Inferior parietal cortex (tissue), 1 donor: ENCODE measurements at regions not wholly inside any gene's neighbourhood (a gene's known extent, or its start where the extent isn't known, plus 50 kb on each side); places are given as distances from the start of the nearest gene placed in this dataset.
"Not testable (repeated sequence)": the region's sequence is repeated elsewhere in the genome, so short reads cannot be mapped to it uniquely, and the experiment has no call there.

Source experiments
- DNase-seq: peaks from one replicate; pipeline ENCODE4 v3.0.0-alpha.2; 2016; ENCODE audit errors: extremely low spot score

DNA sequence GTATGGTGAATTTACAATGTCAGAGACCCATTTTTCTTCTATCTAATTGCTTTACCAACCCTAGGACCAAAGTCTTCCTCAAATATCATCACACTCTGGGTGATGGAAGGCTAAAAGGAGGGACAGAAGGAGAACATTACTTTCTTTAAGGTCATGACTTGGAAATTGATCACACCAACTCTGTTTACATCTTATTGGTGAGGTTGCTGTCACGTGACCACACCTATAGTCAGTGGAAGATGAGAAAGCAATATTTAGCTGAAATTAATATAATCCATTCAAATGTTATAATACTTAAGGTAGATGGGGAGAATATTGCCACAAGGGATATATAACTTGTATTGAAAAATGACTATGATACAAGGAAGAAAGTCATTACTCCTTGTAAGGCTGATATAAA is 183.6 kb upstream of the SMIM30 start:
- no peak for DNase-seq

DNA sequence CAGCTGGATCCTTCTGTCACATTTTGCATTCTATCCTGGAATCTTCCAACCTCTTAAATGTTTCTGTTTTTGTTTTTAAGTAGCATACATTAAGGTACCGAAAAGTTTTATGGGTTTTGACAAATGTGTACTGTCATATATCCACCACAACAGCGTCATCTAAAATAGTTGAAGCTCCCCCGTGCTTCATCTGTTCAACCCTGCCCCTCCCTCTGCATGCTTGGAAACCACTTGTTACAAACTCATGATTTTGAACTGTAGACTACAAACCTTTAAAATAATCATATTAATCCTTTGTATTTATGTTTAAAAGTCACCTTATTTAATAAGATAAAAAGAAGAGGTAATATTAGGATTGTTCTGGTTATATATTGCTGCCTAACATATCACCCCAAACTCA is 182.8 kb upstream of the SMIM30 start:
- no peak for DNase-seq

DNA sequence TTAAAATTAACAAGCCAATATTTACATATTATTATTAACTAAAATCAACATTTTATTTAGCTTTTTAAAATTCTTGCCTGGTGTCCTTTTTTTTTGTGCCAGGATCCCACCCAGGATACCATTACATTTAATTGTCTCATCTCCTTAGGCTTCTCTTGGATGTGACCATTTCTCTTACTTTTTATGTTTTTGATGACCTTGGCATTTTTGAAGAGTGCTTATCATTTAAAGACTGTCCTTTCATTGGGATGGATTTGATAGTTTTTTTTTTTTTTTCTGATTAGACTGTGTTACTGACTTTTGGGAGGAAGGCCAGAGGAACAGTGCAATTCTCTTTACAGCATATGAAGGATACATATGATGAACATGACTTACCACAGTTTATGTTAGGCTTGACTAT is 181.4 kb upstream of the SMIM30 start:
- no peak for DNase-seq

DNA sequence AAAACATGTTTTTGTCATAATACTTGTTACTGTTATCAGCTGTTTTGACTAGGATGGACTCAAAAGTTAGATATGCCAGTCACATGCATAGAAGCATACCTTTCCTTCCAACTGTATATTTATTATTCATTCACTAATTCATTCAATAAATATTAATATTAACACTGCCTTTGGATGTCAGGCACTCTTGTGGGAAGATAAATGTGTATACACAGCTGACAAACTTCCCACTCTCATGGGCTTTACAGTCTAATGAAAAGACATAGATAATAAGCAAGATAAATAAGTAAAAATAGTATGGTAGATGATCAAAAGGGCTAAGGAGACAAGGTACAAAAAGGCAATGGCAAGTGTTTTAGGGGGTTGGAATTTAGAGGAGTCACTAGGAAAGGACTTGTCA is 180.1 kb upstream of the SMIM30 start:
- no peak for DNase-seq

DNA sequence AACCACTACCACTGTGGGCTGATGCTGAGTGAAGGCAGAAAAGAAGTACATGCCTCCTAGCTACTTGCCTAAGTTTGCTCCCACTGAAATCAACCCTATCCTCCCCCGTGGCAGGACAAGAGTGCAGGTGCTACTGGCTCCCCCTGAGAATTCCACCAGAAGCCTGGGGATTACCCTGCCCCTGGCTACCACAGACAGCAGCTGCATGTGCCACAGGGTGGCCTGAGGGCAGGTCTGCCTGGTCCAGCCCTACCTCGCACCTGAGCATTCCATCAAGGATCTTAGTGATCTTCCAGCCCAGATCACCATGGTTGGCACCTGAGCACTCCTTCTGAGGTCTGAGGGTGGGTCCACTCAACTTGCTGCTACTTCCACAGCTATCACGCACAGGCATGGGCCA is 176.4 kb upstream of the SMIM30 start:
- no peak for DNase-seq

DNA sequence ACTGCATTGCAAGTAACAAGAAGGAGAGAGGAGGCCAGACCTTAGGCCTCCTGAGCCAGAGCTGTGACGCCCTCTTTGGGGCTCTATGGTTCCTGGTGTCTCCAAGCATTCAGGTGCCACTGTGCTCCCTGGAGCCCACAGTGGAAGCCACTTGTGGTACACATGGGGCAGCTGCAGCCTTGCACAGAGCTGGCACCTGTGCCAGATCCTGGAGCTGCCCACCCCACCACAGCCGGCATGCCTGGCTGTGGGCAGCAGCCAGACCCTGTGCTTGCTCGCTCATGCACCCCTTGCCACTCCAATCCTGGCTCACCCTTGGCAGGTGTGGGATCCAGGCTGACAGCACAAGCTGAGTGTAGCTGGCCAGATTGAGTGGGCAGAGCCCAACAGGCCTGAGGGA is 173.8 kb upstream of the SMIM30 start:
- DNase-seq, result no peak

DNA sequence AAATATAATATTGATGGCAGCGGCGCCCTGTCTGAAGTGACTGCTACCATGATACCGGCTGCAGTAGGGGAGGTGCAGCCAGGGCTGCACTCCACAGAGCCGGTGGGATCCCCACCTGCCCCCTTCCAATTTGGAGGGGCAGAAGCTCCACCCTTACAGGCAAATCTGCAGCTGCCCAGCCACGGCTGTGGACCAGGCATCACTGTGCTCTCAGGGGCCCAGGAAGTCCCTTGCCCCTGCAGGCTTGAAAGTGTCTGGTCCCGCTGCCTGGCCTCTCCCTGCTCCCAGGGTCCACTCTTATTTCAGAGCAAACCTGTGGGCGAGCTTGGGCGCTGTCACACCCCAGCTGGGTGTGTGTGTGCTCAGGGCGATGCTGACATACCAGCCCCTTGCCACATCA is 172.7 kb upstream of the SMIM30 start:
- DNase-seq, result no peak

DNA sequence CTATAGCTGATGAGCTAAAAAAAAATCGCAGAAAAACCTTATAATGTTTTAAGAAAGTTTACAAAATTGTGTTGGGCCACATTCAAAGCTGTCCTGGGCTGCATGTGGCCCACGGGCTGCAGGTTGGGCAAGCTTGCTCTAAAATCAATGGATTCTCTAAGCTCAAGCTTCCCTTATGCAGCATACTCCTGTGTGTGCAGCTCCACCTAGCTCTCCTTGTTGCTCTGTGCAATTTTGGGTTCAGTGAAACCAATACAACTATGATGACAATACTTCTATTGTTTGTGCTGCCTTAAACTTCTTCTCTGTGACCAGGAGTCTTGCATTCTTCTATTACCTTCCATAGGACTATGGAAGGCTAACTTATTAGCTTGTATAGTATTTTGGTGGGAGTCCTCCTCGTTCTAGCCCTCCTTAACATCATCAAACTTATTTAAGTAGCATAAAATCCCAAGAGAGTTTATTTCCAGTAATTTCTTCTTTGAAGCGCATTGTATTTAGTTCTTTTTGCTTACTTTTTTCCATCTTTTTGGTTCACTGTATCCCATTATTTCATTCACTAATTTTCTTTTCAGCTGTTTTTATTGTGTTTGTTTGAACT is 170.9 kb upstream of the SMIM30 start:
- peak; percentile 38 for DNase-seq

DNA sequence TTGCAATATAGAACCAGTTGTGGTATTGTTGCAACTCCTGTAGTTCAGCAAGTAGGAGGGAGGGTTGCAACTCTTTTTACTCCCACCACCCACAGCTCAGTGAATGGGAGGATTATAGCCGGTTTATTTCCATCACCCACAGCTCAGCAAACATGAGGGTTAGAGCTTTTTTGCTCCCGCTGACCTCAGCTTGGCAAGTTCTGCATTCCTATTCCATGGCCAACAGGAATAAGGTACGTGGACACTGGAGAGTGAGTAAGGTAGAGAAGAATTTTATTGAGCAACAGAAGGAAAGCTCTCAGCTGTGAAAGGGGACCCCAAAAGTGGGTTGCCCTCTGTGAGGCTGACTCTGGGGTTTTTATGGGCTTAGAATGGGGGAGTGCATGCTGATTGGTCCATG is 167.1 kb upstream of the SMIM30 start:
- no peak for DNase-seq

DNA sequence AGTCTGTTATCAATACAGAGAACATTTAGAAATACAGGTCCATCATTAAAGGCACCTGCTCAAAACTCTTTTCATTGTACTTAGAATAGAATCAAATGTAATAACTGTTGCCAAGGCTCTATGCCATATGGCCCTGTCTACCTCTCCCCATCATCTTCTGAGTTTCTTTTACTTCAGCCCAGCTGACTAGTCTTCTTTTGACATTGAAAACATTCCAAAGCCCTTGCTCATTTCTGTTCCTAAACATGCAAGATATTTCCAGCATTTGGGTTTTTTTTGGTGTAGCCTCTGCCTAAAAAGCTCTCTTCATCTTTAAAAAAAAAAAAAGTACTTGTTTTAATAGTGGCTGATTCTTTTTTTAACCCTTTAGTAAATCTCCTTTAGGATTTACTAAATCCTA is 165.5 kb upstream of the SMIM30 start:
- DNase-seq, result no peak

DNA sequence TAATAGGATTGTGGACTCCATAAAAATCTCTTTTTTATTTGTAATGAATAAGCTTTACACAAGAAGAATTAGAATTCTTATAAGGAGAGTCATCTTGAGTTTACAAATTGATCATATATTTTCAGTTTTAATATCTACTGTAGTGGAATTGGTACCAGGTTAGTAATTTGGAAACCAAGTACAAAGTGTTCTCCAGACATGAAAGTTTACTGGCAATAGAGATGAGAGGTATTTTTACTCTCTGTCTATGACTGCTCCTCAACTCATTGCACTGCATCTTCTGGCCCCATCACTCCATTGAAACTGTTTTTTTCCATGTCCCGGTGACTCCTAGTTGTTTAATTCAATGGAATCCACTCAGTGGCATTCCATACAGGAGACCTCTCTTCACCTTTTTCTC is 164.5 kb upstream of the SMIM30 start:
- DNase-seq, result no peak

DNA sequence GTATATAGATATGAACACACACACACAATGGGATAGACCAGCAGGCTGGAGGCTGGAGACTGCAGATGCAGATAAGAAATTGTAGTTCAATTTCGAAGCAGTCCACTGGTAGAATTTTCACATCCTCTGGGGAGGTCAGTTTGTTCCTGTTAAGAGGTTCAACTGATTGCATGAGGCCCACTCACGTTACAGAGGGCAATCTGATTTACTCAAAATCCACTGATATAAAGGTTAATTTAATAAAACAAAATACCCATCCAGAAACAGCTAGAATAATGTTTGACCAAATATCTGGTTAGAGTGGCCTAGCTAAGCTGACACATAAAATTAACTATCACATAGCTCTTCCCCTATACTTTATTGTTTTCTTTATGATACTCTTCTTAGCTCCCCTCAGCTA is 162.9 kb upstream of the SMIM30 start:
- DNase-seq, result no peak

DNA sequence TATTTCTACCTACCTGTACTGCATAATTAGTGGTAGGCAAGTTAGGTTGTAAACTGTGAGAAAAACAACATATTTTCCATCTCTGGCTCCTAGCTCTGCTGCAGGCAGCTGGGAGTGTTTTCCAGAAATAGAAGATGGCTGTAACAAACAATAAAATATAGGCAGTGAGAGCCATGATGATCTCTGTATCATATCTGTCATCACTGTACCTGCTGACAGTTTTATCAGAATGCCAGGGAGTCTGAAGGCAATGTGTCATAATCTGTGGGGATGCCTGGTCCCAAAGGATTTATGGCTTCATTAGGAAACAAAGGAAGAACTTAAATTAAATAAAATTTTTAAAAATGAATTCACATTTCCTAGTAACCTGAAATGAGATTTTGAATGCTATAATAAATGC is 160.9 kb upstream of the SMIM30 start:
- DNase-seq, result no peak

DNA sequence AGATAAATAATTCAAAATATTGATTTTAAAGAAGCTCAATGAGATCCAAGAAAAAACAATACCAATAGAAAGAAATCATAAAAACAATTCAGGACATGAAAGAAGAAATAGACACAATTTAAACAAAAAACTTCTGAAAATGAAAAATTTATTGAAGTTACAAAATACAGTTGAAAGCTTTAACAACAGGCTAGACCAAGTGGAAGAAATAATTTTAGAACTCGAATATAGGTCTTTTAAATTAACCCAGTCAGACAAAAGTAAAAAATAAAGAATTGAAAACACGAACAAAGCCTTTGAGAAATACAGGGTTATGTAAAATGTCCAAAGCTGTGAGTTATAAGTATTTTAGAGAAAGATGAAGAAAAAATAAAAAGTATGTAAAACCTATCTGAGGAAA is 152.4 kb upstream of the SMIM30 start:
- no peak for DNase-seq

DNA sequence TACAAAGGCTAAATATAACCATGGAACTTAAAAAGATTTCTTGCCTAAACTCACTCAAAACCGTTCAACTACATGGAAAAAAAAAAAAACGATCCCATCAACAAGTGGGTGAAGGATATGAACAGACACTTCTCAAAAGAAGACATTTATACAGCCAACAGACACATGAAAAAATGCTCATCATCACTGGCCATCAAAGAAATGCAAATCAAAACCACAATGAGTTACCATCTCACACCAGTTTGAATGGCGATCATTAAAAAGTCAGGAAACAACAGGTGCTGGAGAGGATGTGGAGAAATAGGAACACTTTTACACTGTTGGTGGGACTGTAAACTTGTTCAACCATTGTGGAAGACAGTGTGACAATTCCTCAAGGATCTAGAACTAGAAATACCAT is 151.2 kb upstream of the SMIM30 start:
- not testable (repeated sequence) for DNase-seq

DNA sequence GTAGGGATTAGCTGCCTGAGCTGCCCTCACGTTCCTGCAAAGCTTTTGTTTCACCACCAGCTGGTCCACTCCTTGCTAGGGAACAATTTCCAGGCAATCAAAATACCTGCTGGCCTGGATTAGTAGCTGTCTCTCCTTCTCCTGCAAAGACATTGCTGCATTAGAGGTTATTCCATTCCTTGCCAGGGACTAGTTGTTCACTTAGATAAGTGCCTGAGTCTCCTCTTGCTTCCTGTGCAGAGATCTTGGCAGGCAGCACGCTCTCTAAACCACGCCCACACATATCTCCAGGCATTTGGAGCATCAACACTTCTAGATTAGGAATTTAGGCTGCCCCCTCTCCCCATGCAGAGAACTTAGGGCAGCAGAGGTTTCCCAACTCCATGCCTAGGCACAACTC is 150.4 kb upstream of the SMIM30 start:
- no peak for DNase-seq

DNA sequence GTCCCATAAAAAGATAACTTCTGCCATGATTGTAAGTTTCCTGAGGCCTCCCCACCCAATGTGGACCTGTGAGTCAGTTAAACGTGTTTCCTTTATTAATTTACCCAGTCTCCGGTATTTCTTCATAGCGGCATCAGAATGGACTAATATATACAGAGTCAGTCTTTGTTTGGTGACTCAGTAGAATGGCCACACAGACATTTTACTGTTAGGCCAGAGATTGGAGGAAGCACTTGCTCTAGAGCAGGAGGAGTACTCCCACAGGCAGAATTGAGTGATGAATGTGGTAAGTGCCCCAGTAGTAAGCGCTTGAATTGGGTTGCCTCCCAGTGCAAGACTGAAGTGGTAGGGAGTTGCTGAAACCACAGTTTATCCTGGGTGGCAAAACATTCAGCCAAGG is 149.5 kb upstream of the SMIM30 start:
- no peak for DNase-seq

DNA sequence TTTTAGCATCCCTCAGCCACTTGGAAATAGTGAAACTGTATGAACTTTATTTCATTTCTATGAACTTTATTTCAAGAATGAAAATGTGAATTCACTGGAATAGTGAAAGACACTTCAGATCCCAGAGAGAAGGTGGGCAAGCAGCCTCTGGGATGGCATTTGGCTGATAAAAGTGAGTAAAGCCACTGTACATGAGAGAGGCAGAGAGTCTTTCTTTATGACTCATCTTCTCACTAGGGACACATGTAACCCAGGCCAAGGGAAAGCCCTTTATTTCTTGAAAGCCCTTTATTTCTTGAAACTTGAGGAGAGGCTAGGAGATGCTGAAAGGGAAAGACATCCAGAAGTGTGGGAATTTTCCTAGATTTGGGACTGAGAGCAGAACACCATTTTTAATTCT is 148.9 kb upstream of the SMIM30 start:
- DNase-seq, result no peak

DNA sequence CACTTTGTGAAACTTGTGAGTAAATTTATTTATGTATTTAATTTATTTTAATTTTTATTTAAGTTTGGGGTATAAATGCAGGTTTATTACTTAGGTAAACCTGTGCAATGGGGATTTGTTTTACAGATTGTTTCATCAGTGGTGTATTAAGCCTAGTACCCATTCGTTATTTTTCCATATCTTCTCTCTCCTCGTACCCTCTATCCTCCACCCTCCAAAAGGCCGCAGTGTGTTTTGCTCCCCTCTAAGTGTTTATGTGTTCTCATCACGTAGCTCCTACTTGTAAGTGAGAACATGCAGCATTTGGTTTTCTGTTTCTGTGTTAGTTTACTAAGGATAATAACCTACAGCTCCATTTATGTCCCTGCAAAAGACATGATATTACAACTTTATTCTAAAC is 145.4 kb upstream of the SMIM30 start:
- DNase-seq, result no peak

DNA sequence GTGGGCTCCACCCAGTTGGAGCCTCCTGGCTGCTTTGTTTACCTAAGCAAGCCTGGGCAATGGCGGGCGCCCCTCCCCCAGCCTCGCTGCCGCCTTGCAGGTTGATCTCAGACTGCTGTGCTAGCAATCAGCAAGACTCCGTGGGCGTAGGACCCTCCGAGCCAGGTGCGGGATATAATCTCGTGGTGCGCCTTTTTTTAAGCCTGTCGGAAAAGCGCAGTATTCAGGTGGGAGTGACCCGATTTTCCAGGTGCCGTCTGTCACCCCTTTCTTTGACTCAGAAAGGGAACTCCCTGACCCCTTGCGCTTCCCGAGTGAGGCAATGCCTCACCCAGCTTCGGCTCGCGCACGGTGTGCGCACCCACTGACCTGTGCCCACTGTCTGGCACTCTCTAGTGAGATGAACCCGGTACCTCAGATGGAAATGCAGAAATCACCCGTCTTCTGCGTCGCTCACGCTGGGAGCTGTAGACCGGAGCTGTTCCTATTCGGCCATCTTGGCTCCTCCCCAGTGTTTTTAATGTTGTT is 144.9 kb upstream of the SMIM30 start:
- DNase-seq, result not testable (repeated sequence)

DNA sequence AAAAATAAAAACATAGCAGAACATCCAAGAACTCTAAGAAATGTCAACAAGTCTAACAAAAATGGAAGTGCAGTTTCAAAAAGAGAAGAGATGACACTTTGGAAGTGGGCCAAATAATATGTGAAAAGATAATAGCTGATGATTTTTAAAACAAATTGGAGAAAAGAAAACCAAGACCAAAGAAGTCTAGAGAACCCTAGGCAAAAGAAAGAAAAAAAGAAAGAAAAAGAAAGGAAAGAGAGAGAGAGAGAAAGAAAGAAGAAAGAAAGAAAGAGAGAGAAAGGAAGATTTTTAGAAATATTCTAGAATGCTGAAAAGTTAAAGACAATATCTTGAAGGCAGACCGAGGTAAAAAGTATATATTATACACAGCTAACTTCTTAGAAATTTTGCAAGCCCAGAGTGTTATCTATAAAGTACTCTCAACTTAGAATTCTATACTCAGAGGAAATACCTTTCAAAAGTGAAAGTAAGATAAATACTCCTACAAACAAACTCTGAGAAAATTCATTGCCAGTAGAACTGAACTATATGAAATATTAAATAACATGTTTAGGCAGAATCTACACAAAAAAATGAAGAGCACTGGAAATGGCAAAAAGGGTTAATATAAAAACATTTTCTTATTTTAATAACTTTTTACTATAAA is 138.7 kb upstream of the SMIM30 start:
- DNase-seq, result no peak

DNA sequence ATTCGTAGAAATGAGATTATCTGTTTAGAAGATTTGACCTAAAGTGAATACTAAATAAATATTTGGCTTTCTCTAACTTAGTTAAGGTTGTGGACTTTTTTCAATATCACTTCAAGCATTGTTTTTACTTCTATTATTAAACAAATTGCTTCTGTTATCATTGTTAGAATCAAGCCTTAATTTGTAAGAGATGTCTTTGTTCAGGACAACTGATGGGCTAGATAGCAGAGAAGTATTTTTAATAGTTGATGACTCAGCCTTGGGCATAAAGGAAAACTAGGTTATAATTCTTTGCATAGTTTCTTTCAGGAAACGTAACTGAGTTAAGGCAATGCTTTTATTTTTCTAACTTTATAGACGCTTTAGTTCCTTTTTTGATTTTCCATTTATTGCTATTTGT is 128.8 kb upstream of the SMIM30 start:
- no peak for DNase-seq

DNA sequence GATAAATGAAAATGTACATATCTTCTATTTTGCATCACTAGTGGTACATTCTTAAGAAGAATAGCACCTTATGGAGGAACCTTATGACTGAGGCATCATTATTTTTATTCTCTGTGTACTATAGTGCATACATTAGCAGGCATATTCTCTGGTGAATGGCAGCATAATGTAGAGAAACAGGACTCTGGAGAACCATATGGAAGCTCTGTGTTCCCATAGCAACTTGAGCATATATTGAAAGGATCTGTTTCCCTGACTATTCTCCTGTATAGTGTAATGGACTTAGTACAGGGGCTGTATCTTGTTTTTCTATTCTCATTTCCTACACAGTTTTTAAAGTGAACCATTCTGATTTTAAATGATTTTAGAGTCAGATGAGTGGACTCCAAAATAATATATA is 128.4 kb upstream of the SMIM30 start:
- DNase-seq, result no peak

DNA sequence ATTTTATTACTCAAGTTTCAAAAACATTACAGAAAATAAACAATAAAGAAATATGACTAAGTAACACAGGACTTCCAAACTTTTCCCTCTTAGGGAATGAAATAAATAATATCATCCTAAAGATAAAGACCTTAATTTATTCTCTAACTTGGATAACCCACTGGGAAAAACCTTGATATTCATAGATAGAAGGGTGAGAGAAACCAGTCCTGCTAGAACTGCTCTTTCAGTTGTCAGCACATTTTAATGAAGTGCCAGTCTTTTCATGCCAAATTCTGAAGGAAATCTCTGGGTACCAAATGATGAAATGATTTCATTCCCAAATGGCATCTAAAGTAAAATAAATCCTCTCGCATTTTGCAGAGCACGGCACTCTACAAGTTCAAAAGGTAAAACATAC is 114.5 kb upstream of the SMIM30 start:
- DNase-seq, result no peak
